B cell (primary cell): ENCODE measurements at regions not wholly inside any gene's neighbourhood (a gene's known extent, or its start where the extent isn't known, plus 50 kb on each side); places are given as distances from the start of the nearest gene placed in this dataset.

Experiments
- ATAC-seq: fragments of 200-7000 bp; cut with Tn5 transposase; one replicate; pipeline ENCODE4 v1.10.0; 2021; ENCODE audit warnings: low read depth, mild to moderate bottlenecking, moderate number of reproducible peaks, moderate library complexity
- CTCF ChIA-PET: fragments of 350-600 bp; sonication (Branson Sonifier 250); formaldehyde crosslinking; loops from one replicate; lab custom pipeline; 2021; ENCODE audit warnings: antibody characterized with exemption, inconsistent platforms; lab: Charles Lee
- POLR2A ChIA-PET: fragments of 350-600 bp; sonication (Branson Sonifier 250); formaldehyde crosslinking; loops from one replicate; lab custom pipeline; 2021; ENCODE audit warnings: antibody characterized with exemption; lab: Charles Lee
- DNase-seq: peaks from one replicate; pipeline ENCODE4 v3.0.0; 2013
- H2AFZ ChIP-seq: 2 replicates; pipeline ENCODE4 v1.6.1; 2012; ENCODE audit warnings: mild to moderate bottlenecking, low read depth, low read length; ENCODE audit not compliant: insufficient read depth, poor library complexity, severe bottlenecking
- H3K27ac ChIP-seq, 2 donors: 1 replicate in 1 of 2; 2 replicates in 1 of 2; pipeline ENCODE4 v1.5.1; 2012 to 2013; ENCODE audit warnings: low read length in 2 of 2, mild to moderate bottlenecking in 2 of 2, moderate library complexity in 1 of 2
- H3K27me3 ChIP-seq, 4 experiments: fragments of 200-600 bp in 1 of 4; sonication (generic) in 1 of 4; replicated peaks in 1 of 4; 1 replicate in 2 of 4; 2 replicates in 2 of 4; pipeline versions ENCODE4 v1.6.1 to v1.7.0; 2013 to 2016; ENCODE audit warnings: low read length in 3 of 4, mild to moderate bottlenecking in 2 of 4, mixed read lengths in 1 of 4, moderate library complexity in 1 of 4; ENCODE audit not compliant: insufficient read depth in 4 of 4, control insufficient read depth in 3 of 4; ENCODE audit errors: control extremely low read depth in 1 of 4
- H3K36me3 ChIP-seq, 2 experiments: replicated peaks in 1 of 2; 1 replicate in 1 of 2; 2 replicates in 1 of 2; pipeline versions ENCODE4 v1.6.1 to v1.7.1; 2013; ENCODE audit warnings: low read length in 1 of 2; ENCODE audit not compliant: insufficient read depth in 2 of 2, control insufficient read depth in 1 of 2; ENCODE audit errors: control extremely low read depth in 1 of 2, extremely low read depth in 1 of 2
- H3K4me1 ChIP-seq, 2 donors: fragments of 200-600 bp in 1 of 2; sonication (generic) in 1 of 2; 1 replicate in 1 of 2; 2 replicates in 1 of 2; pipeline versions ENCODE4 v1.5.1 to v1.6.1; 2013 to 2017; ENCODE audit warnings: low read length in 2 of 2; ENCODE audit not compliant: control insufficient read depth in 2 of 2, insufficient read depth in 2 of 2
- H3K4me2 ChIP-seq: replicated peaks from 2 replicates; pipeline ENCODE3; 2012; ENCODE audit warnings: mild to moderate bottlenecking, low read depth, low read length; ENCODE audit not compliant: poor library complexity, severe bottlenecking
- H3K4me3 ChIP-seq, 5 experiments: fragments of 200-600 bp in 1 of 5; sonication (generic) in 1 of 5; 1 replicate in 3 of 5; 2 replicates in 2 of 5; pipeline versions ENCODE4 v1.5.1 to v1.7.0; 2011 to 2016; ENCODE audit warnings: low read length in 4 of 5, mild to moderate bottlenecking in 4 of 5, low read depth in 2 of 5, control low read depth in 1 of 5, moderate library complexity in 1 of 5; ENCODE audit not compliant: insufficient read depth in 1 of 5; ENCODE audit errors: control extremely low read depth in 1 of 5, extremely low read depth in 1 of 5
- H3K79me2 ChIP-seq: fragments of 200-600 bp; sonication (generic); one replicate; pipeline ENCODE4 v1.6.0; 2016; ENCODE audit warnings: low read length; ENCODE audit not compliant: control insufficient read depth, insufficient read depth
- H3K9ac ChIP-seq: fragments of 200-600 bp; sonication (generic); 2 replicates; pipeline ENCODE4 v1.6.1; 2017; ENCODE audit warnings: mild to moderate bottlenecking, low read length, moderate library complexity
- H3K9me3 ChIP-seq, 3 donors: one replicate each; pipeline versions ENCODE4 v1.6.1 to v1.7.1; 2013; ENCODE audit warnings: low read length in 2 of 3; ENCODE audit not compliant: control insufficient read depth in 2 of 3, insufficient read depth in 1 of 3; ENCODE audit errors: control extremely low read depth in 1 of 3
- H4K20me1 ChIP-seq: 2 replicates; pipeline ENCODE4 v1.6.0; 2012; ENCODE audit warnings: mild to moderate bottlenecking, low read length; ENCODE audit not compliant: insufficient read depth, control insufficient read depth, poor library complexity, severe bottlenecking
- H3K27ac Mint-ChIP-seq: one replicate; pipeline ENCODE4 v1.8.0; 2021; ENCODE audit warnings: mixed read lengths
- H3K27me3 Mint-ChIP-seq: one replicate; pipeline ENCODE4 v1.8.0; 2021; ENCODE audit warnings: mixed read lengths
- H3K4me1 Mint-ChIP-seq: one replicate; pipeline ENCODE4 v1.8.0; 2021; ENCODE audit warnings: mixed read lengths
- H3K4me3 Mint-ChIP-seq: one replicate; pipeline ENCODE4 v1.8.0; 2021; ENCODE audit warnings: mixed read lengths
- H3K9me3 Mint-ChIP-seq: one replicate; pipeline ENCODE4 v1.8.0; 2022; ENCODE audit warnings: mixed read lengths; ENCODE audit not compliant: insufficient read depth
- CTCF ChIP-seq: fragments of 200-600 bp; IDR thresholded peaks from one replicate; pipeline ENCODE4 v1.8.0; 2022; ENCODE audit warnings: antibody characterized with exemption, mild to moderate bottlenecking
- EZH2 ChIP-seq: IDR thresholded peaks from 2 replicates; pipeline ENCODE4 v1.6.1; 2012; ENCODE audit warnings: borderline replicate concordance, low read depth, mild to moderate bottlenecking, moderate library complexity, low read length; ENCODE audit not compliant: insufficient read depth, poor library complexity, severe bottlenecking
- WGBS: methylation state at CpG from one replicate; pipeline ENCODE4 v1.1.5; 2013; ENCODE audit warnings: missing lambda C conversion rate; ENCODE audit not compliant: insufficient coverage; 5-methylcytosine and 5-hydroxymethylcytosine counted together
- intact Hi-C: fragments of 100-400 bp; cut with micrococcal nuclease; formaldehyde crosslinking; loops from one replicate; pipeline ENCODE4 v1.10.0; 2022

- Mint-ChIP-seq H3K27ac (no peak overlapping the region), H3K9me3 (no peaks in the 10 kb centered on the region), H3K4me1 (peaks cover 3% of the 10 kb centered on the region), H3K4me3 (no peak overlapping the region), H3K27me3 (peaks cover 8% of the 10 kb centered on the region)
- TF ChIP-seq EZH2 = no peak
- no peak for TF ChIP-seq CTCF
- Histone ChIP-seq H3K4me3 (no peak overlapping the region), H4K20me1 (no peaks in the 10 kb centered on the region), H3K9ac (no peak overlapping the region), H3K4me1 (peaks cover 5% of the 10 kb centered on the region in 2 donors), H3K27ac (no peak overlapping the region), H3K79me2 (no peaks in the 10 kb centered on the region), H3K36me3 (no peaks in the 10 kb centered on the region), H3K27me3 (peaks cover 0 to 2% (median 0%) of the 10 kb centered on the region in 4 experiments), H3K9me3 (no peaks in the 10 kb centered on the region), H3K4me2 (no peak overlapping the region), H2AFZ (peak overlapping the region; percentile 61)
- CTCF ChIA-PET = interaction anchor here (1.0 to 4.9 kb wide), 11 partner anchors 9 to 546 kb away, joined by 3 to 129 read pairs (median 7); partner anchors contain the start of genes GALNT4 and POC1B
- DNase-seq (no peak), ATAC-seq (no peak)
- intact Hi-C loops = no loop called here
- POLR2A ChIA-PET = no interaction called here
These were observed 332.2 kb downstream of the DUSP6 start for GRCh38 chr12:89020121-89020480.

- Histone ChIP-seq H3K36me3 (no peaks in the 10 kb centered on the region), H3K4me1 (peaks cover 5% of the 10 kb centered on the region in 2 donors), H3K9ac (peak overlapping the region; percentile 23), H3K27ac (no peak overlapping the region), H2AFZ (peak overlapping the region; percentile 61), H4K20me1 (no peaks in the 10 kb centered on the region), H3K9me3 (no peaks in the 10 kb centered on the region), H3K4me3 (peak overlapping the region in 1 of 5 experiments; percentile 30), H3K4me2 (peak overlapping the region; percentile 58), H3K27me3 (peaks cover 0 to 2% (median 0%) of the 10 kb centered on the region in 4 experiments), H3K79me2 (no peaks in the 10 kb centered on the region)
- DNase-seq (peak; percentile 79), ATAC-seq (peak; percentile 95)
- Mint-ChIP-seq H3K9me3 (no peaks in the 10 kb centered on the region), H3K4me1 (peaks cover 3% of the 10 kb centered on the region), H3K4me3 (no peak overlapping the region), H3K27me3 (peaks cover 8% of the 10 kb centered on the region), H3K27ac (no peak overlapping the region)
- TF ChIP-seq CTCF (peak; percentile 81), EZH2 (no peak)
- POLR2A ChIA-PET = no interaction called here
- CTCF ChIA-PET = interaction anchor here (0.6 to 4.9 kb wide), 17 partner anchors 9 to 610 kb away, joined by 3 to 129 read pairs (median 5); partner anchors contain the start of genes GALNT4 and POC1B
- 17% methylated on average over 8 of the region's 14 CpGs for WGBS
- intact Hi-C loops = loop anchor here (1.0 to 5.0 kb wide), 7 partner anchors 32 to 1233 kb away; partner anchors contain the start of genes DUSP6 and GALNT4
These were observed 332.7 kb downstream of the DUSP6 start for GRCh38 chr12:89019439-89020120.
